GM19193 (cell line): ENCODE measurements at regions not wholly inside any gene's neighbourhood (a gene's known extent, or its start where the extent isn't known, plus 50 kb on each side); places are given as distances from the start of the nearest gene placed in this dataset.

ENCODE experiments used
- POLR2A ChIP-seq: IDR thresholded peaks from 4 replicates; pipeline ENCODE4 v1.6.1; 2011; ENCODE audit not compliant: insufficient read depth, insufficient read length; ENCODE audit errors: extremely low read depth

- no peak for TF ChIP-seq POLR2A
These were observed 389.5 kb downstream of the UQCRFS1 start for GRCh38 chr19:28823338-28823961.

GRCh38 chr19:28820289-28820688, 392.7 kb downstream of the UQCRFS1 start:
- no peak for TF ChIP-seq POLR2A

GRCh38 chr19:28815257-28815656, 397.7 kb downstream of the UQCRFS1 start:
- no peak for TF ChIP-seq POLR2A

GRCh38 chr19:28794301-28794700, 418.6 kb downstream of the UQCRFS1 start:
- TF ChIP-seq POLR2A = no peak

- TF ChIP-seq POLR2A = no peak
These were observed 419.4 kb downstream of the UQCRFS1 start for GRCh38 chr19:28793391-28794168.

GRCh38 chr19:28785971-28786370, 427.0 kb downstream of the UQCRFS1 start:
- no peak for TF ChIP-seq POLR2A

- no peak for TF ChIP-seq POLR2A
These were observed 448.9 kb downstream of the UQCRFS1 start for GRCh38 chr19:28764066-28764465.

GRCh38 chr19:28746478-28746877, 466.5 kb downstream of the UQCRFS1 start:
- TF ChIP-seq POLR2A = no peak

GRCh38 chr19:28744943-28745342, 468.0 kb downstream of the UQCRFS1 start:
- TF ChIP-seq POLR2A = no peak

GRCh38 chr19:28744014-28744413, 468.9 kb downstream of the UQCRFS1 start:
- no peak for TF ChIP-seq POLR2A

GRCh38 chr19:28737021-28737895, 475.7 kb downstream of the UQCRFS1 start:
- no peak for TF ChIP-seq POLR2A

GRCh38 chr19:28736528-28736927, 476.4 kb downstream of the UQCRFS1 start:
- TF ChIP-seq POLR2A = no peak

GRCh38 chr19:28731577-28731976, 481.4 kb downstream of the UQCRFS1 start:
- no peak for TF ChIP-seq POLR2A

GRCh38 chr19:28730791-28731512, 482.0 kb downstream of the UQCRFS1 start:
- no peak for TF ChIP-seq POLR2A

GRCh38 chr19:28727480-28728159, 485.3 kb downstream of the UQCRFS1 start:
- no peak for TF ChIP-seq POLR2A
